PC-9 (cell line): ENCODE measurements at regions not wholly inside any gene's neighbourhood (a gene's known extent, or its start where the extent isn't known, plus 50 kb on each side); places are given as distances from the start of the nearest gene placed in this dataset.

Source experiments
- CTCF ChIP-seq: fragments of 200-600 bp; sonication (generic); conservative IDR thresholded peaks from 2 replicates; pipeline ENCODE4 v1.6.1; 2017; ENCODE audit warnings: mixed run types, antibody characterized with exemption, mild to moderate bottlenecking, moderate library complexity
- EZH2 ChIP-seq: fragments of 200-600 bp; sonication (generic); IDR thresholded peaks from 2 replicates; pipeline ENCODE4 v1.8.0; 2017; ENCODE audit warnings: antibody characterized with exemption, low read depth

GRCh38 chr6:170049641-170050561, 241.0 kb downstream of the DLL1 start:
- no peak for TF ChIP-seq CTCF
- TF ChIP-seq EZH2: no peak
